GM10266 (cell line): ENCODE measurements at regions not wholly inside any gene's neighbourhood (a gene's known extent, or its start where the extent isn't known, plus 50 kb on each side); places are given as distances from the start of the nearest gene placed in this dataset.
"Not testable (repeated sequence)": the region's sequence is repeated elsewhere in the genome, so short reads cannot be mapped to it uniquely, and the experiment has no call there.

Experiments used
- DNase-seq: peaks from one replicate; pipeline ENCODE4 v3.0.0; 2012; ENCODE audit errors: extremely low spot score
- TF ChIP-seq, protein P1 (sequence below): IDR thresholded peaks from 2 replicates; pipeline ENCODE4 v1.5.1; 2012; ENCODE audit warnings: mild to moderate bottlenecking, low read depth; ENCODE audit not compliant: control insufficient read depth, insufficient read depth; ENCODE audit errors: missing control alignments

GRCh38 chr1:99374109-99374508 lies 109.8 kb downstream of the PLPPR4 start:
- no peak for DNase-seq
- TF ChIP-seq, protein P1, sequence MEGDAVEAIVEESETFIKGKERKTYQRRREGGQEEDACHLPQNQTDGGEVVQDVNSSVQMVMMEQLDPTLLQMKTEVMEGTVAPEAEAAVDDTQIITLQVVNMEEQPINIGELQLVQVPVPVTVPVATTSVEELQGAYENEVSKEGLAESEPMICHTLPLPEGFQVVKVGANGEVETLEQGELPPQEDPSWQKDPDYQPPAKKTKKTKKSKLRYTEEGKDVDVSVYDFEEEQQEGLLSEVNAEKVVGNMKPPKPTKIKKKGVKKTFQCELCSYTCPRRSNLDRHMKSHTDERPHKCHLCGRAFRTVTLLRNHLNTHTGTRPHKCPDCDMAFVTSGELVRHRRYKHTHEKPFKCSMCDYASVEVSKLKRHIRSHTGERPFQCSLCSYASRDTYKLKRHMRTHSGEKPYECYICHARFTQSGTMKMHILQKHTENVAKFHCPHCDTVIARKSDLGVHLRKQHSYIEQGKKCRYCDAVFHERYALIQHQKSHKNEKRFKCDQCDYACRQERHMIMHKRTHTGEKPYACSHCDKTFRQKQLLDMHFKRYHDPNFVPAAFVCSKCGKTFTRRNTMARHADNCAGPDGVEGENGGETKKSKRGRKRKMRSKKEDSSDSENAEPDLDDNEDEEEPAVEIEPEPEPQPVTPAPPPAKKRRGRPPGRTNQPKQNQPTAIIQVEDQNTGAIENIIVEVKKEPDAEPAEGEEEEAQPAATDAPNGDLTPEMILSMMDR: no peak

DNA sequence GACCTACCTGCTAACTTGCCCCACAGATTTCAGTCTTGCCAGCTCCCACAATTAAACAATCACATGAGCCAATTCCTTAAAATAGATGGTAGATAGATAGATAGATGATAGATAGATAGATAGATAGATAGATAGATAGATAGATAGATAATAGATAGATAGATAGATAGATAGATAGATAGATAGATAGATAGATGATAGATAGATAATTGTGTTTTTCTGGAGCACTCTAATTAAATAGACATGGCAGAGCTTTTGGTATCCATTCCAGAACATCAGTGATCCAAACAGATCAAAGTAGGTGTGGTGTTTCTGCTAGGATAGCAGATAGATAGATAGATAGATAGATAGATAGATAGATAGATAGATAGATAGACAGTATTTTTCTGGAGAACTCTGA lies 110.4 kb downstream of the PLPPR4 start:
- DNase-seq: not testable (repeated sequence)

- TF ChIP-seq, protein P1: no peak
- DNase-seq: no peak
Observed at GRCh38 chr1:99384021-99384420, 119.7 kb downstream of the PLPPR4 start.

GRCh38 chr1:99385852-99386251 lies 121.6 kb downstream of the PLPPR4 start:
- DNase-seq: no peak
- TF ChIP-seq, protein P1: no peak

DNA sequence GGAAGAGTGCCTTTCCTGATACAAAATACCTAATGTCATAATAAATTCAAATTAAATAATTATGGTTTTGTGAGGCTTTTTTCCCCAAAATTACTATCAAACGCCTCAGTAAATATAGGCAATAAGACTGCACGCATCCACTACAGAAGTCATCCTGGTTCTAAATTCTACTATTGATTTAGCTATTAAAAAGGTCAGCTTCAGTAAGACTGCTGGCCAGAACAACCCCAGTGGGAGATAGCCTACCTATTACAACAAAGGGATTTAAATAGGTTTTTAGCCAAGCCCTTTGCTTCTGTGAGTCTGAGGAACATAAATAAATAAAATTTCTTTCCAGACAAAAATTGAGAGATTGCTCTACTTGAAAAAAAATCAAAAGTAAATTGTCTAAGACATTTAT lies 132.1 kb downstream of the PLPPR4 start:
- DNase-seq: no peak
- TF ChIP-seq, protein P1: no peak

- no peak for DNase-seq
- TF ChIP-seq, protein P1: no peak
Observed at GRCh38 chr1:99397029-99397428, 132.7 kb downstream of the PLPPR4 start.

DNA sequence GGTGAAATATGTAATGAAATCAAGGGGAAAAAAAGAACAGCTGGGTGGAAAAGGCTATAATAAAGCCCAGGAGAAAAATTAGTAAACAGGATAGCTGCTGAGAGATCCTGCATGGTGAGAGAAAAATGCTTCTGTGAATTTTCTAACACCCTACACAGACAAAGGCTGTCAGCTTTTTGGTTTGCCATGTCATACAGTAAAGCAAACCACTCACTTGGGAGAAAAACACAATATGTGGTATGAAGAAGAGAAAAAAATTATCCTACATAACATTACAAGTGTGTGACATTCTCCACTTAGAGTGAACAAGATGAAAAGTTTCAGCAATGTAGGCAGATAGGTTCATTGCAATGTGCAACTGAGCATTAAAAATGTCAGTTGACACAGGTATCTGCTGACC lies 133.6 kb downstream of the PLPPR4 start:
- TF ChIP-seq, protein P1: no peak
- DNase-seq: no peak

GRCh38 chr1:99401556-99401955 lies 137.3 kb downstream of the PLPPR4 start:
- DNase-seq: not testable (repeated sequence)

- not testable (repeated sequence) for DNase-seq
Observed at GRCh38 chr1:99404399-99404798, 140.1 kb downstream of the PLPPR4 start.

DNA sequence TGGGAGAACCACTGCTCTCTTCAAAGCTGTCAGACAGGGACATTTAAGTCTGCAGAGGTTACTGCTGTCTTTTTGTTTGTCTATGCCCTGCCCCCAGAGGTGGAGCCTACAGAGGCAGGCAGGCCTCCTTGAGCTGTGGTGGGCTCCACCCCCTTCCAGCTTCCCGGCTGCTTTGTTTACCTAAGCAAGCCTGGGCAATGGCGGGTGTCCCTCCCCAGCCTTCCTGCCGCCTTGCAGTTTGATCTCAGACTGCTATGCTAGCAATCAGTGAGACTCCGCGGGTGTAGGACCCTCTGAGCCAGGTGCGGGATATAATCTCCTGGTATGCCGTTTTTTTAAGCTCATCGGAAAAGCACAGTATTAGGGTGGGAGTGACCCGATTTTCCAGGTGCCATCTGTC lies 141.0 kb downstream of the PLPPR4 start:
- DNase-seq: not testable (repeated sequence)
